ENCODE measurements at regions not wholly inside any gene's neighbourhood (a gene's known extent, or its start where the extent isn't known, plus 50 kb on each side); places are given as distances from the start of the nearest gene placed in this dataset.

DNA sequence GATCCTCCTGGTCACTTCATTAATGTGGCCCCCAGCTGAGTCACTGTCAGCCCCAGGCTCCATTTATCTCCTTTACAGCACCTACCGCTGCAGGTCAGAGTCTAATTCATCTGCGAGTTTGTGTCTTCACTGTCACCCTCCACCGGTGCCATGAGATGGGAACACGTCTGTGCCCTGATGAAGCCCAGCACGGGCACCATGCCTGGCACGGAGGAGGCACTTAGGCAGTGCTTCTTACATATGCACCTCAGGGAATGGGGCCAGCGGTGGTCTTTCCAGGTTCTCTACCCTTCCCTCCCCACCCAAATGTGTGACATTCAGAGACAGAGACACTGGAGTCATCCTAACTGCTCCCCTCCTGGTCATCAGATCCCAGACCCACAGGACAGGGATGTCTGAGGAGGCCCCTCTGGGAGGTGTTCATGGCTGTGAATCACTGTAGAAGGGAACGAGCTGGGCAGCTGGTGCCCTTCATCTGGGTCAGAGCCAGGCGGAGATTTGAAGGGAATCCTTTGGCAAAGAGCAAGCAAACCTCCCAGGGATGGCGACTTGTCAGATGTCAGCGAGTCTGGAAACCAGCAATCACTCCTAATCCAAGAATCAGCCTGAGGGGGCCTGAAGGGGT, 364.6 kb downstream of the PREX1 start:
- peaks cover 21% of the 10 kb centered on the region for H3K27me3 Mint-ChIP-seq (ENCODE audit: insufficient read depth)
- H3K4me3 Mint-ChIP-seq = no peak overlapping the region
- H3K36me3 Mint-ChIP-seq (ENCODE audit: low read depth) = no peaks in the 10 kb centered on the region
- Histone ChIP-seq H3K27me3 (ENCODE audit: control insufficient read depth, insufficient read depth, low read length, poor library complexity, severe bottlenecking) (no peaks in the 10 kb centered on the region), H3K9me3 (ENCODE audit: control insufficient read depth, low read length) (no peaks in the 10 kb centered on the region), H3K4me3 (ENCODE audit: low read length) (no peak overlapping the region), H3K27ac (ENCODE audit: low read depth, low read length) (no peak overlapping the region), H3K9ac (ENCODE audit: extremely low read depth, low read length, poor library complexity, severe bottlenecking) (no peak overlapping the region), H3K4me1 (ENCODE audit: control insufficient read depth, insufficient read depth, low read length) (no peaks in the 10 kb centered on the region), H3K36me3 (ENCODE audit: control insufficient read depth, insufficient read depth, low read length) (no peaks in the 10 kb centered on the region)
- H3K4me1 Mint-ChIP-seq = peaks cover 11% of the 10 kb centered on the region
- TF ChIP-seq, protein P1, sequence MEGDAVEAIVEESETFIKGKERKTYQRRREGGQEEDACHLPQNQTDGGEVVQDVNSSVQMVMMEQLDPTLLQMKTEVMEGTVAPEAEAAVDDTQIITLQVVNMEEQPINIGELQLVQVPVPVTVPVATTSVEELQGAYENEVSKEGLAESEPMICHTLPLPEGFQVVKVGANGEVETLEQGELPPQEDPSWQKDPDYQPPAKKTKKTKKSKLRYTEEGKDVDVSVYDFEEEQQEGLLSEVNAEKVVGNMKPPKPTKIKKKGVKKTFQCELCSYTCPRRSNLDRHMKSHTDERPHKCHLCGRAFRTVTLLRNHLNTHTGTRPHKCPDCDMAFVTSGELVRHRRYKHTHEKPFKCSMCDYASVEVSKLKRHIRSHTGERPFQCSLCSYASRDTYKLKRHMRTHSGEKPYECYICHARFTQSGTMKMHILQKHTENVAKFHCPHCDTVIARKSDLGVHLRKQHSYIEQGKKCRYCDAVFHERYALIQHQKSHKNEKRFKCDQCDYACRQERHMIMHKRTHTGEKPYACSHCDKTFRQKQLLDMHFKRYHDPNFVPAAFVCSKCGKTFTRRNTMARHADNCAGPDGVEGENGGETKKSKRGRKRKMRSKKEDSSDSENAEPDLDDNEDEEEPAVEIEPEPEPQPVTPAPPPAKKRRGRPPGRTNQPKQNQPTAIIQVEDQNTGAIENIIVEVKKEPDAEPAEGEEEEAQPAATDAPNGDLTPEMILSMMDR (conservative IDR thresholded peaks at IDR 0.05) = no peak
- peaks cover 4% of the 10 kb centered on the region for H3K9me3 Mint-ChIP-seq
- 91 to 95% methylated on average over 7 to 11 of the region's 11 CpGs for WGBS, 2 experiments (ENCODE audit: insufficient coverage in 1 of 2, insufficient read length in 1 of 2)
- DNase-seq = no peak
- no peak overlapping the region for H3K27ac Mint-ChIP-seq

DNA sequence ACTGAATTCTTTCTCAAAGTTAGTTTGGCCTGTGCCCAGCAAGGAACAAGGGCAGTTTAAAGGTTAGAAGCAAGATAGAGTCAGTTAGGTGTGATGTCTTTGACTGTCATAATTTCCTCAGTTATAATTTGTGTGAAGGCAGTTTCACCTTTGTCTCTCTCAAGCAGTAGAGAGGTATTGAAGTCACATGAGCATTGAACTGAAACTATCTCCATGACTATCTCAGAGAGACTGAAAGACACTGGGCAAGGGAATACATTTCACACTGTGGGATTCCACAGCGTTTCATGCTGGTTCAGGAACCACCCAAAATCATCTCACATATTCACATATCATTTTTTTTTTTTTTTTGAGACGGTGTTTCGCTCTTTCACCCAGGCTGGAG, 366.1 kb downstream of the PREX1 start:
- no peak for DNase-seq
- Mint-ChIP-seq H3K27ac (no peak overlapping the region), H3K9me3 (no peaks in the 10 kb centered on the region), H3K4me3 (no peak overlapping the region), H3K27me3 (ENCODE audit: insufficient read depth) (peaks cover 18% of the 10 kb centered on the region), H3K36me3 (ENCODE audit: low read depth) (no peaks in the 10 kb centered on the region), H3K4me1 (peaks cover 22% of the 10 kb centered on the region)
- Histone ChIP-seq H3K36me3 (ENCODE audit: control insufficient read depth, insufficient read depth, low read length) (no peaks in the 10 kb centered on the region), H3K27me3 (ENCODE audit: control insufficient read depth, insufficient read depth, low read length, poor library complexity, severe bottlenecking) (no peaks in the 10 kb centered on the region), H3K27ac (ENCODE audit: low read depth, low read length) (no peak overlapping the region), H3K9ac (ENCODE audit: extremely low read depth, low read length, poor library complexity, severe bottlenecking) (no peak overlapping the region), H3K9me3 (ENCODE audit: control insufficient read depth, low read length) (no peaks in the 10 kb centered on the region), H3K4me1 (ENCODE audit: control insufficient read depth, insufficient read depth, low read length) (peaks cover 2% of the 10 kb centered on the region), H3K4me3 (ENCODE audit: low read length) (no peak overlapping the region)
- TF ChIP-seq, protein P1 (conservative IDR thresholded peaks at IDR 0.05) = no peak
- 96% methylated on average over 3 of the region's 3 CpGs; no CpG with 5 or more reads in 1 of the 2 experiments for WGBS, 2 experiments (ENCODE audit: insufficient coverage in 1 of 2, insufficient read length in 1 of 2)

DNA sequence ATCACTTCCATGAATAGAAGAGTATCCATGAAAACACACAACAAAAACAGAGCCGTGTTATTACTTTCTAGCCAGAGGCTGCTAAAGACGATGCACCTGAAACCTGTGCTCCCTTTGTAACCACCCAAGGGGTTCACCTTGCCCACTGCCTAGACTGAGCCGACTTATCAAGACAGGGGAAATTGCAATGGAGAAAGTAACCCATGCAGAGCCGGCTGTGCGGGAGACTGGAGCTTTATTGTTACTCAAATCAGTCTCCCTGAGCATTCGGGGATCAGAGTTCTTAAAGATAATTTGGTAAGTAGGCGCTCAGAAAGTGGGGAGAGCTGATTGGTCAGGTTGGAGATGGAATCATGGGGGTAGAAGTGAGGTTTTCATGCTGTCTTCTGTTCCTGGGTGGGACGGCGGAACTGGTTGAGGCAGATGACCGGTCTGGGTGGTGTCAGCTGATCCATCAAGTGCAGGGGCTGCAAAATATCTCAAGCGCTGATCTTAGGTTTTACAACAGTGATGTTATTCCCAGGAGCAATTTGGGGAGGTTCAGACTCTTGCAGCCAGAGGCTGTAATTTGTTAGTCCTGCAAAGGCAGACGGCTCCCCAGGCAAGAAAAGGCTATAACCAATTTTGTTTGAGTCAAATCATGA, 366.6 kb downstream of the PREX1 start:
- no peak overlapping the region for H3K4me3 ChIP-seq (ENCODE audit: low read length)
- WGBS, 2 experiments (ENCODE audit: insufficient coverage in 1 of 2, insufficient read length in 1 of 2) = 77 to 78% methylated on average over 12 of the region's 12 CpGs
- no peak overlapping the region for H3K9ac ChIP-seq (ENCODE audit: extremely low read depth, low read length, poor library complexity, severe bottlenecking)
- Mint-ChIP-seq H3K36me3 (ENCODE audit: low read depth) (no peaks in the 10 kb centered on the region), H3K27ac (no peak overlapping the region), H3K9me3 (no peaks in the 10 kb centered on the region), H3K27me3 (ENCODE audit: insufficient read depth) (peaks cover 18% of the 10 kb centered on the region), H3K4me1 (peaks cover 27% of the 10 kb centered on the region), H3K4me3 (no peak overlapping the region)
- peaks cover 6% of the 10 kb centered on the region for H3K4me1 ChIP-seq (ENCODE audit: control insufficient read depth, insufficient read depth, low read length)
- H3K27ac ChIP-seq (ENCODE audit: low read depth, low read length) = no peak overlapping the region
- no peaks in the 10 kb centered on the region for H3K9me3 ChIP-seq (ENCODE audit: control insufficient read depth, low read length)
- H3K36me3 ChIP-seq (ENCODE audit: control insufficient read depth, insufficient read depth, low read length) = no peaks in the 10 kb centered on the region
- H3K27me3 ChIP-seq (ENCODE audit: control insufficient read depth, insufficient read depth, low read length, poor library complexity, severe bottlenecking) = no peaks in the 10 kb centered on the region
- DNase-seq = no peak
- TF ChIP-seq, protein P1 (conservative IDR thresholded peaks at IDR 0.05) = no peak
